ENCODE measurements at regions not wholly inside any gene's neighbourhood (a gene's known extent, or its start where the extent isn't known, plus 50 kb on each side); places are given as distances from the start of the nearest gene placed in this dataset.

GRCh38 chr2:126382998-126383397, 273.0 kb upstream of the GYPC start:
- intact Hi-C loops (cut with micrococcal nuclease) = no loop called here
- no peaks in the 10 kb centered on the region for H3K36me3 ChIP-seq (ENCODE audit: low read depth, low read length)
- H3K9me2 ChIP-seq (replicated peaks; ENCODE audit: low read length) = no peaks in the 10 kb centered on the region
- H3K4me1 ChIP-seq (ENCODE audit: insufficient read depth, low read length) = no peaks in the 10 kb centered on the region
- BruUV-seq (replicated peaks) = no TSS peak
- no peak overlapping the region for H3K4me3 ChIP-seq (ENCODE audit: low read length)
- peaks cover 16% of the 10 kb centered on the region for H3K9me3 ChIP-seq (ENCODE audit: low read length)
- ChIA-PET POLR2A (ENCODE audit: unreplicated experiment) (no interaction called here), CTCF (no interaction called here)
- H4K20me1 ChIP-seq (ENCODE audit: low read length) = no peaks in the 10 kb centered on the region
- H3K27ac ChIP-seq (ENCODE audit: low read length) = no peak overlapping the region
- no peak for TF ChIP-seq EZH2 (IDR thresholded peaks at IDR 0.05; ENCODE audit: low read length, unreplicated experiment)
- DNase-seq (no peak), ATAC-seq (no peak)
- no peaks in the 10 kb centered on the region for H3F3A ChIP-seq (ENCODE audit: low read length, unreplicated experiment)
- no peaks in the 10 kb centered on the region for H3K27me3 ChIP-seq (ENCODE audit: low read length)
- no peak overlapping the region for H3K9ac ChIP-seq (ENCODE audit: low read length)
- no peak overlapping the region for H3K4me2 ChIP-seq (ENCODE audit: low read length)
- no peak overlapping the region for H2AFZ ChIP-seq (ENCODE audit: low read length)
- no peaks in the 10 kb centered on the region for H3K79me2 ChIP-seq (ENCODE audit: low read length)

DNA sequence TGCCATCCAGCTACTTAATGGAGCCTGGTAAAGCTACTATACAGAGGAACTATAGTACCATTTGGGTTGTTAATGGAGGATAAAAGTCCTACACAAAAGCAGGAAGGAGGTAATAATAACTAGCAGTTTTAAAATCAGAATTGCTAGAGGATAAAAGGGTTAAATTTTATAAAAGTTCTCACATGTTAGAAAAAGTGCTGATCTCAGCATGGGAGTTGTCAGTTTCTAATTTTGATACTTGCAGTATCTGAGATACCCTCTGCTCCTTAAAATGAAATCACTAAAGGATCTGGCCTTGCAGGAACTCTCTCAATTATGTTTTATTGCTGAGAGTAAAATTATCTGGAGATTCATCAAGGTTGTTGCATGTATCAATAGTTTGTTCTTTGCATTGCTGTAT, 272.2 kb upstream of the GYPC start:
- TF ChIP-seq EZH2phosphoT487 (IDR thresholded peaks at IDR 0.05; ENCODE audit: borderline replicate concordance, low read length) (no peak), EZH2 (IDR thresholded peaks at IDR 0.05; ENCODE audit: low read length, unreplicated experiment) (no peak), CTCF (conservative IDR thresholded peaks at IDR 0.05; ENCODE audit: low read depth, low read length) (no peak)
- no peak for DNase-seq
- Histone ChIP-seq H3K9me3 (ENCODE audit: low read length) (peaks cover 16% of the 10 kb centered on the region), H3K27me3 (ENCODE audit: low read length) (no peaks in the 10 kb centered on the region), H3K4me2 (ENCODE audit: low read length) (no peak overlapping the region), H3K4me1 (ENCODE audit: insufficient read depth, low read length) (no peaks in the 10 kb centered on the region), H3K9ac (ENCODE audit: low read length) (no peak overlapping the region), H3F3A (ENCODE audit: low read length, unreplicated experiment) (no peaks in the 10 kb centered on the region), H3K27ac (ENCODE audit: low read length) (no peak overlapping the region), H3K4me3 (ENCODE audit: low read length) (no peak overlapping the region), H2AFZ (ENCODE audit: low read length) (no peak overlapping the region), H3K36me3 (ENCODE audit: low read depth, low read length) (no peaks in the 10 kb centered on the region), H4K20me1 (ENCODE audit: low read length) (no peaks in the 10 kb centered on the region), H3K79me2 (ENCODE audit: low read length) (no peaks in the 10 kb centered on the region), H3K9me2 (replicated peaks; ENCODE audit: low read length) (no peaks in the 10 kb centered on the region)
- POLR2A ChIA-PET (ENCODE audit: unreplicated experiment) = no interaction called here
- no peak for ATAC-seq
- BruUV-seq (replicated peaks) = no TSS peak
- CTCF ChIA-PET = no interaction called here
- intact Hi-C loops (cut with micrococcal nuclease) = no loop called here

GRCh38 chr2:126385441-126385840, 270.5 kb upstream of the GYPC start:
- BruUV-seq (replicated peaks) = no TSS peak
- H3K4me3 ChIP-seq (ENCODE audit: low read length) = no peak overlapping the region
- H2AFZ ChIP-seq (ENCODE audit: low read length) = no peak overlapping the region
- no peak for DNase-seq
- H3K27ac ChIP-seq (ENCODE audit: low read length) = no peak overlapping the region
- ChIA-PET CTCF (no interaction called here), POLR2A (ENCODE audit: unreplicated experiment) (no interaction called here)
- H3K9me2 ChIP-seq (replicated peaks; ENCODE audit: low read length) = no peaks in the 10 kb centered on the region
- no peaks in the 10 kb centered on the region for H4K20me1 ChIP-seq (ENCODE audit: low read length)
- H3K79me2 ChIP-seq (ENCODE audit: low read length) = no peaks in the 10 kb centered on the region
- no peaks in the 10 kb centered on the region for H3F3A ChIP-seq (ENCODE audit: low read length, unreplicated experiment)
- no peak overlapping the region for H3K4me2 ChIP-seq (ENCODE audit: low read length)
- no peak for ATAC-seq
- TF ChIP-seq CTCF (conservative IDR thresholded peaks at IDR 0.05; ENCODE audit: low read depth, low read length) = no peak
- TF ChIP-seq EZH2 (IDR thresholded peaks at IDR 0.05; ENCODE audit: low read length, unreplicated experiment) = no peak
- no peak for TF ChIP-seq EZH2phosphoT487 (IDR thresholded peaks at IDR 0.05; ENCODE audit: borderline replicate concordance, low read length)
- no peaks in the 10 kb centered on the region for H3K27me3 ChIP-seq (ENCODE audit: low read length)
- H3K9ac ChIP-seq (ENCODE audit: low read length) = no peak overlapping the region
- no peaks in the 10 kb centered on the region for H3K4me1 ChIP-seq (ENCODE audit: insufficient read depth, low read length)
- peaks cover 16% of the 10 kb centered on the region for H3K9me3 ChIP-seq (ENCODE audit: low read length)
- intact Hi-C loops (cut with micrococcal nuclease) = no loop called here
- H3K36me3 ChIP-seq (ENCODE audit: low read depth, low read length) = no peaks in the 10 kb centered on the region
